H1 (cell line): ENCODE measurements at regions not wholly inside any gene's neighbourhood (a gene's known extent, or its start where the extent isn't known, plus 50 kb on each side); places are given as distances from the start of the nearest gene placed in this dataset.

ENCODE experiments used
- ASH2L ChIP-seq: fragments of 200-600, 300-600 bp; sonication (generic); IDR thresholded peaks from one replicate; pipeline ENCODE4 v1.7.1; 2017; ENCODE audit warnings: low read length
- BACH1 ChIP-seq: IDR thresholded peaks from 2 replicates; pipeline ENCODE4 v1.6.1; 2012; ENCODE audit warnings: low read length, improper control_type of control experiment
- FOSL1 ChIP-seq: IDR thresholded peaks from 2 replicates; pipeline ENCODE4 v1.6.1; 2011; ENCODE audit warnings: mild to moderate bottlenecking, low read depth, low read length, moderate library complexity; ENCODE audit not compliant: insufficient read depth
- SUZ12 ChIP-seq: fragments of 200-600 bp; sonication (generic); IDR thresholded peaks from 2 replicates; pipeline ENCODE4 v1.6.1; 2012; ENCODE audit warnings: mild to moderate bottlenecking, inconsistent platforms, low read length, moderate library complexity, mixed read lengths
- YY1 ChIP-seq: IDR thresholded peaks from 2 replicates; pipeline ENCODE4 v1.6.1; 2011; ENCODE audit warnings: low read depth, mild to moderate bottlenecking, low read length

GRCh38 chr20:55784036-55784435, 221.3 kb downstream of the CBLN4 start (continued):
- TF ChIP-seq BACH1 (no peak), ASH2L (no peak), FOSL1 (no peak), SUZ12 (no peak), YY1 (no peak)
